Peyer's patch (tissue), 4 donors: ENCODE measurements at regions not wholly inside any gene's neighbourhood (a gene's known extent, or its start where the extent isn't known, plus 50 kb on each side); places are given as distances from the start of the nearest gene placed in this dataset.

Experiments
- POLR2A ChIP-seq, 2 donors: fragments of 450-650 bp; IDR thresholded peaks; one replicate each; pipeline ENCODE4 v1.5.1; 2017; ENCODE audit warnings: antibody characterized with exemption in 2 of 2, mild to moderate bottlenecking in 2 of 2, moderate library complexity in 2 of 2
- TF ChIP-seq, protein P1 (sequence below), 6 experiments: fragments of 450-650 bp in 4 of 6; fragments of 200-600 bp in 2 of 6; sonication (generic) in 1 of 6; IDR thresholded peaks; one replicate each; pipeline ENCODE4 v1.5.1; 2017 to 2019; ENCODE audit warnings: antibody characterized with exemption in 6 of 6, mild to moderate bottlenecking in 3 of 6, moderate library complexity in 1 of 6

DNA sequence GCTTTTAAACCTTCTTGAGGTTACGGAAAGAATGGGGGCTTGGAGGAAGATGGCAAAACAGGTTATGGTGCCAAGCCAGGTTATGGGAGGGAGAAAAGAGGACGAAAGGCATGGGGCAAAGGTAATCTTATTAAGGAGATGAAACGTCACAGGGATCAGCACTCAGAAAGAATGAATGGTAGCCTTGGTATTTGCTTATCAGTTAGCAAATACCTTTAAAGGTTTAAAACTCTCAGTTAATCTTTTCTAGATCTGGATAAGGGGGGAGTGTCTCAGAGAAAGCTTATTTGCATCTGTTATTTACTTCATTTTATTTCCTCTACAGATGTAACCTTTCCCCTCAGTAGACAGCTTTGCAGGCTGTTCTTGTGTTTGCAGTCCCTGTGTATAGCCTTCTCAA, 55.5 kb upstream of the EEF1E1 start:
- TF ChIP-seq, protein P1, sequence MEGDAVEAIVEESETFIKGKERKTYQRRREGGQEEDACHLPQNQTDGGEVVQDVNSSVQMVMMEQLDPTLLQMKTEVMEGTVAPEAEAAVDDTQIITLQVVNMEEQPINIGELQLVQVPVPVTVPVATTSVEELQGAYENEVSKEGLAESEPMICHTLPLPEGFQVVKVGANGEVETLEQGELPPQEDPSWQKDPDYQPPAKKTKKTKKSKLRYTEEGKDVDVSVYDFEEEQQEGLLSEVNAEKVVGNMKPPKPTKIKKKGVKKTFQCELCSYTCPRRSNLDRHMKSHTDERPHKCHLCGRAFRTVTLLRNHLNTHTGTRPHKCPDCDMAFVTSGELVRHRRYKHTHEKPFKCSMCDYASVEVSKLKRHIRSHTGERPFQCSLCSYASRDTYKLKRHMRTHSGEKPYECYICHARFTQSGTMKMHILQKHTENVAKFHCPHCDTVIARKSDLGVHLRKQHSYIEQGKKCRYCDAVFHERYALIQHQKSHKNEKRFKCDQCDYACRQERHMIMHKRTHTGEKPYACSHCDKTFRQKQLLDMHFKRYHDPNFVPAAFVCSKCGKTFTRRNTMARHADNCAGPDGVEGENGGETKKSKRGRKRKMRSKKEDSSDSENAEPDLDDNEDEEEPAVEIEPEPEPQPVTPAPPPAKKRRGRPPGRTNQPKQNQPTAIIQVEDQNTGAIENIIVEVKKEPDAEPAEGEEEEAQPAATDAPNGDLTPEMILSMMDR (IDR thresholded peaks at IDR 0.05) = no peak
- TF ChIP-seq POLR2A (IDR thresholded peaks at IDR 0.05) = no peak
